ENCODE measurements at regions not wholly inside any gene's neighbourhood (a gene's known extent, or its start where the extent isn't known, plus 50 kb on each side); places are given as distances from the start of the nearest gene placed in this dataset.
A peak's percentile ranks its signal among the peaks of the same experiment; 100 is the strongest.

GRCh38 chr2:107582487-107582886 is 244.2 kb upstream of the RGPD4 start:
- DNase-seq, result no peak

GRCh38 chr2:107584577-107584976 is 242.1 kb upstream of the RGPD4 start:
- no peak for DNase-seq

GRCh38 chr2:107585851-107586250 is 240.8 kb upstream of the RGPD4 start:
- no peak for DNase-seq

GRCh38 chr2:107588181-107588580 is 238.5 kb upstream of the RGPD4 start:
- no peak for DNase-seq

GRCh38 chr2:107589079-107589491 is 237.6 kb upstream of the RGPD4 start:
- peak; percentile 97 for DNase-seq

GRCh38 chr2:107591561-107592279 is 235.0 kb upstream of the RGPD4 start:
- no peak for DNase-seq

GRCh38 chr2:107592280-107592624 is 234.4 kb upstream of the RGPD4 start:
- DNase-seq, result no peak

- peak; percentile 20 for DNase-seq
Observed at GRCh38 chr2:107595285-107595684, 231.4 kb upstream of the RGPD4 start.

- no peak for DNase-seq
Observed at GRCh38 chr2:107595749-107596148, 230.9 kb upstream of the RGPD4 start.

- no peak for DNase-seq
Observed at GRCh38 chr2:107597507-107597906, 229.2 kb upstream of the RGPD4 start.

- no peak for DNase-seq
Observed at GRCh38 chr2:107602801-107603200, 223.9 kb upstream of the RGPD4 start.

- no peak for DNase-seq
Observed at GRCh38 chr2:107607054-107607453, 219.6 kb upstream of the RGPD4 start.

- DNase-seq, result no peak
Observed at GRCh38 chr2:107607473-107607872, 219.2 kb upstream of the RGPD4 start.

GRCh38 chr2:107615039-107615438 is 211.7 kb upstream of the RGPD4 start:
- no peak for DNase-seq

- no peak for DNase-seq
Observed at GRCh38 chr2:107618769-107619168, 207.9 kb upstream of the RGPD4 start.

GRCh38 chr2:107621186-107622165 is 205.2 kb upstream of the RGPD4 start:
- no peak for DNase-seq

GRCh38 chr2:107622741-107623310 is 203.9 kb upstream of the RGPD4 start:
- no peak for DNase-seq

GRCh38 chr2:107625982-107626381 is 200.7 kb upstream of the RGPD4 start:
- no peak for DNase-seq

GRCh38 chr2:107627164-107627563 is 199.5 kb upstream of the RGPD4 start:
- DNase-seq, result no peak

GRCh38 chr2:107627926-107628325 is 198.8 kb upstream of the RGPD4 start:
- no peak for DNase-seq

GRCh38 chr2:107633580-107634147 is 193.0 kb upstream of the RGPD4 start:
- DNase-seq, result no peak

- DNase-seq, result no peak
Observed at GRCh38 chr2:107634172-107634571, 192.5 kb upstream of the RGPD4 start.

GRCh38 chr2:107635883-107636282 is 190.8 kb upstream of the RGPD4 start:
- no peak for DNase-seq
